ENCODE measurements at regions not wholly inside any gene's neighbourhood (a gene's known extent, or its start where the extent isn't known, plus 50 kb on each side); places are given as distances from the start of the nearest gene placed in this dataset.

GRCh38 chr4:11503166-11503565 lies 74.5 kb upstream of the HS3ST1 start:
- no peak overlapping the region for H2BK120ac ChIP-seq (replicated peaks; ENCODE audit: low read depth, low read length)
- H2BK15ac ChIP-seq (ENCODE audit: low read length): no peak overlapping the region
- no peak overlapping the region for H3K18ac ChIP-seq (ENCODE audit: extremely low read depth, low read length)
- H2BK5ac ChIP-seq (ENCODE audit: low read depth, low read length): no peak overlapping the region
- ChIA-PET POLR2A (ENCODE audit: partially characterized antibody) (no interaction called here), CTCF (ENCODE audit: partially characterized antibody) (no interaction called here)
- H4K20me1 ChIP-seq (replicated peaks in 1 of 2; ENCODE audit: control insufficient read depth in 1 of 2, insufficient read depth in 2 of 2, low read length in 2 of 2): no peaks in the 10 kb centered on the region
- no peak overlapping the region for H4K8ac ChIP-seq (ENCODE audit: extremely low read depth, insufficient read depth, low read length)
- H3K27me3 ChIP-seq (replicated peaks in 1 of 4; ENCODE audit: control insufficient read depth in 3 of 4, extremely low read depth in 1 of 4, insufficient read depth in 3 of 4, low read length in 3 of 4): no peaks in the 10 kb centered on the region
- H3K23ac ChIP-seq (ENCODE audit: insufficient read length): no peak overlapping the region
- no peak overlapping the region for H3K14ac ChIP-seq (ENCODE audit: insufficient read length)
- no peak overlapping the region for H3K9ac ChIP-seq (replicated peaks in 1 of 4; ENCODE audit: extremely low read depth in 1 of 4, low read depth in 3 of 4, low read length in 3 of 4)
- DNase-seq (ENCODE audit: low read depth in 1 of 2, low spot score in 2 of 2) (no peak), FAIRE-seq (no peak)
- H3K36me3 ChIP-seq (ENCODE audit: control insufficient read depth in 2 of 4, insufficient read depth in 4 of 4, low read length in 3 of 4): no peaks in the 10 kb centered on the region
- no peak overlapping the region for H2BK12ac ChIP-seq (ENCODE audit: low read depth, low read length)
- H4K5ac ChIP-seq (ENCODE audit: insufficient read length, low read depth, low read length): no peak overlapping the region
- no peak overlapping the region for H3K4me2 ChIP-seq (ENCODE audit: insufficient read depth in 1 of 2, low read depth in 2 of 2, low read length in 2 of 2)
- no peaks in the 10 kb centered on the region for H3K9me3 ChIP-seq (ENCODE audit: insufficient read depth in 2 of 2, low read depth in 1 of 2, low read length in 1 of 2)
- H3K56ac ChIP-seq (replicated peaks; ENCODE audit: insufficient read length, low read depth, low read length): no peak overlapping the region
- H3K4me3 ChIP-seq (ENCODE audit: extremely low read depth in 1 of 4, insufficient read depth in 2 of 4, low read depth in 3 of 4, low read length in 4 of 4): no peak overlapping the region
- no peak overlapping the region for H2AFZ ChIP-seq (ENCODE audit: low read length)
- no peak overlapping the region for H2AK5ac ChIP-seq (ENCODE audit: low read depth, low read length)
- H3K4me1 ChIP-seq (replicated peaks in 1 of 4; ENCODE audit: control insufficient read depth in 3 of 4, insufficient read depth in 4 of 4, low read length in 3 of 4): no peaks in the 10 kb centered on the region
- WGBS, 2 experiments (ENCODE audit: extremely low coverage in 1 of 2, insufficient coverage in 1 of 2, insufficient read length in 1 of 2, insufficient replicate concordance in 2 of 2, low coverage in 1 of 2, low lambda C conversion rate in 2 of 2, missing lambda C conversion rate in 1 of 2): 85% methylated on average over 3 of the region's 3 CpGs; no CpG with 5 or more reads in 1 of the 2 experiments
- no peaks in the 10 kb centered on the region for H3K23me2 ChIP-seq (ENCODE audit: low read depth, low read length)
- H3K4ac ChIP-seq (replicated peaks; ENCODE audit: insufficient read length, low read depth, low read length): no peak overlapping the region
- no peaks in the 10 kb centered on the region for H3K79me2 ChIP-seq (ENCODE audit: control insufficient read depth in 1 of 2, insufficient read depth in 2 of 2, low read length in 2 of 2)
- no peak overlapping the region for H4K91ac ChIP-seq (replicated peaks; ENCODE audit: insufficient read length, low read length)
- no peak overlapping the region for H3K27ac ChIP-seq (ENCODE audit: low read depth, low read length)
- H2BK20ac ChIP-seq (ENCODE audit: low read length): no peak overlapping the region
- H3K79me1 ChIP-seq (ENCODE audit: low read depth, low read length): no peaks in the 10 kb centered on the region
- TF ChIP-seq, protein P1, sequence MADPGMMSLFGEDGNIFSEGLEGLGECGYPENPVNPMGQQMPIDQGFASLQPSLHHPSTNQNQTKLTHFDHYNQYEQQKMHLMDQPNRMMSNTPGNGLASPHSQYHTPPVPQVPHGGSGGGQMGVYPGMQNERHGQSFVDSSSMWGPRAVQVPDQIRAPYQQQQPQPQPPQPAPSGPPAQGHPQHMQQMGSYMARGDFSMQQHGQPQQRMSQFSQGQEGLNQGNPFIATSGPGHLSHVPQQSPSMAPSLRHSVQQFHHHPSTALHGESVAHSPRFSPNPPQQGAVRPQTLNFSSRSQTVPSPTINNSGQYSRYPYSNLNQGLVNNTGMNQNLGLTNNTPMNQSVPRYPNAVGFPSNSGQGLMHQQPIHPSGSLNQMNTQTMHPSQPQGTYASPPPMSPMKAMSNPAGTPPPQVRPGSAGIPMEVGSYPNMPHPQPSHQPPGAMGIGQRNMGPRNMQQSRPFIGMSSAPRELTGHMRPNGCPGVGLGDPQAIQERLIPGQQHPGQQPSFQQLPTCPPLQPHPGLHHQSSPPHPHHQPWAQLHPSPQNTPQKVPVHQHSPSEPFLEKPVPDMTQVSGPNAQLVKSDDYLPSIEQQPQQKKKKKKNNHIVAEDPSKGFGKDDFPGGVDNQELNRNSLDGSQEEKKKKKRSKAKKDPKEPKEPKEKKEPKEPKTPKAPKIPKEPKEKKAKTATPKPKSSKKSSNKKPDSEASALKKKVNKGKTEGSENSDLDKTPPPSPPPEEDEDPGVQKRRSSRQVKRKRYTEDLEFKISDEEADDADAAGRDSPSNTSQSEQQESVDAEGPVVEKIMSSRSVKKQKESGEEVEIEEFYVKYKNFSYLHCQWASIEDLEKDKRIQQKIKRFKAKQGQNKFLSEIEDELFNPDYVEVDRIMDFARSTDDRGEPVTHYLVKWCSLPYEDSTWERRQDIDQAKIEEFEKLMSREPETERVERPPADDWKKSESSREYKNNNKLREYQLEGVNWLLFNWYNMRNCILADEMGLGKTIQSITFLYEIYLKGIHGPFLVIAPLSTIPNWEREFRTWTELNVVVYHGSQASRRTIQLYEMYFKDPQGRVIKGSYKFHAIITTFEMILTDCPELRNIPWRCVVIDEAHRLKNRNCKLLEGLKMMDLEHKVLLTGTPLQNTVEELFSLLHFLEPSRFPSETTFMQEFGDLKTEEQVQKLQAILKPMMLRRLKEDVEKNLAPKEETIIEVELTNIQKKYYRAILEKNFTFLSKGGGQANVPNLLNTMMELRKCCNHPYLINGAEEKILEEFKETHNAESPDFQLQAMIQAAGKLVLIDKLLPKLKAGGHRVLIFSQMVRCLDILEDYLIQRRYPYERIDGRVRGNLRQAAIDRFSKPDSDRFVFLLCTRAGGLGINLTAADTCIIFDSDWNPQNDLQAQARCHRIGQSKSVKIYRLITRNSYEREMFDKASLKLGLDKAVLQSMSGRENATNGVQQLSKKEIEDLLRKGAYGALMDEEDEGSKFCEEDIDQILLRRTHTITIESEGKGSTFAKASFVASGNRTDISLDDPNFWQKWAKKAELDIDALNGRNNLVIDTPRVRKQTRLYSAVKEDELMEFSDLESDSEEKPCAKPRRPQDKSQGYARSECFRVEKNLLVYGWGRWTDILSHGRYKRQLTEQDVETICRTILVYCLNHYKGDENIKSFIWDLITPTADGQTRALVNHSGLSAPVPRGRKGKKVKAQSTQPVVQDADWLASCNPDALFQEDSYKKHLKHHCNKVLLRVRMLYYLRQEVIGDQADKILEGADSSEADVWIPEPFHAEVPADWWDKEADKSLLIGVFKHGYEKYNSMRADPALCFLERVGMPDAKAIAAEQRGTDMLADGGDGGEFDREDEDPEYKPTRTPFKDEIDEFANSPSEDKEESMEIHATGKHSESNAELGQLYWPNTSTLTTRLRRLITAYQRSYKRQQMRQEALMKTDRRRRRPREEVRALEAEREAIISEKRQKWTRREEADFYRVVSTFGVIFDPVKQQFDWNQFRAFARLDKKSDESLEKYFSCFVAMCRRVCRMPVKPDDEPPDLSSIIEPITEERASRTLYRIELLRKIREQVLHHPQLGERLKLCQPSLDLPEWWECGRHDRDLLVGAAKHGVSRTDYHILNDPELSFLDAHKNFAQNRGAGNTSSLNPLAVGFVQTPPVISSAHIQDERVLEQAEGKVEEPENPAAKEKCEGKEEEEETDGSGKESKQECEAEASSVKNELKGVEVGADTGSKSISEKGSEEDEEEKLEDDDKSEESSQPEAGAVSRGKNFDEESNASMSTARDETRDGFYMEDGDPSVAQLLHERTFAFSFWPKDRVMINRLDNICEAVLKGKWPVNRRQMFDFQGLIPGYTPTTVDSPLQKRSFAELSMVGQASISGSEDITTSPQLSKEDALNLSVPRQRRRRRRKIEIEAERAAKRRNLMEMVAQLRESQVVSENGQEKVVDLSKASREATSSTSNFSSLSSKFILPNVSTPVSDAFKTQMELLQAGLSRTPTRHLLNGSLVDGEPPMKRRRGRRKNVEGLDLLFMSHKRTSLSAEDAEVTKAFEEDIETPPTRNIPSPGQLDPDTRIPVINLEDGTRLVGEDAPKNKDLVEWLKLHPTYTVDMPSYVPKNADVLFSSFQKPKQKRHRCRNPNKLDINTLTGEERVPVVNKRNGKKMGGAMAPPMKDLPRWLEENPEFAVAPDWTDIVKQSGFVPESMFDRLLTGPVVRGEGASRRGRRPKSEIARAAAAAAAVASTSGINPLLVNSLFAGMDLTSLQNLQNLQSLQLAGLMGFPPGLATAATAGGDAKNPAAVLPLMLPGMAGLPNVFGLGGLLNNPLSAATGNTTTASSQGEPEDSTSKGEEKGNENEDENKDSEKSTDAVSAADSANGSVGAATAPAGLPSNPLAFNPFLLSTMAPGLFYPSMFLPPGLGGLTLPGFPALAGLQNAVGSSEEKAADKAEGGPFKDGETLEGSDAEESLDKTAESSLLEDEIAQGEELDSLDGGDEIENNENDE (IDR thresholded peaks at IDR 0.05; ENCODE audit: insufficient replicate concordance, low read length): no peak
